Smooth muscle cell (in vitro differentiated cells): ENCODE measurements at regions not wholly inside any gene's neighbourhood (a gene's known extent, or its start where the extent isn't known, plus 50 kb on each side); places are given as distances from the start of the nearest gene placed in this dataset.

Source experiments
- DNase-seq: peaks from one replicate; lab custom pipeline; 2025; ENCODE audit not compliant: unreplicated experiment; lab: John Stamatoyannopoulos, UW
- H2AFZ ChIP-seq: fragments of 200-600 bp; sonication (generic); 2 replicates; pipeline ENCODE4 v1.6.0; 2016; ENCODE audit warnings: antibody characterized with exemption, low read depth, mild to moderate bottlenecking
- H3F3A ChIP-seq: fragments of 200-600 bp; sonication (generic); 2 replicates; pipeline ENCODE4 v1.6.0; 2017; ENCODE audit warnings: antibody characterized with exemption, low read depth
- H3K27ac ChIP-seq: fragments of 200-600 bp; sonication (generic); 2 replicates; pipeline ENCODE4 v1.5.1; 2016; ENCODE audit warnings: low read depth, mild to moderate bottlenecking
- H3K27me3 ChIP-seq: fragments of 200-600 bp; sonication (generic); 2 replicates; pipeline ENCODE4 v1.6.1; 2016; ENCODE audit warnings: low read depth, mild to moderate bottlenecking
- H3K36me3 ChIP-seq: fragments of 200-600 bp; sonication (generic); 2 replicates; pipeline ENCODE4 v1.5.1; 2016; ENCODE audit warnings: low read depth
- H3K4me1 ChIP-seq: fragments of 200-600 bp; sonication (generic); 2 replicates; pipeline ENCODE4 v1.5.1; 2016; ENCODE audit warnings: low read depth
- H3K4me2 ChIP-seq: fragments of 200-600 bp; sonication (generic); 2 replicates; pipeline ENCODE4 v1.6.0; 2016; ENCODE audit warnings: mild to moderate bottlenecking
- H3K4me3 ChIP-seq: fragments of 200-600 bp; sonication (generic); 2 replicates; pipeline ENCODE4 v1.5.1; 2016; ENCODE audit warnings: mild to moderate bottlenecking
- H3K79me2 ChIP-seq: fragments of 200-600 bp; sonication (generic); 2 replicates; pipeline ENCODE4 v1.6.0; 2016; ENCODE audit warnings: low read depth, mild to moderate bottlenecking
- H3K9ac ChIP-seq: fragments of 200-600 bp; sonication (generic); 2 replicates; pipeline ENCODE4 v1.6.0; 2016; ENCODE audit warnings: low read depth
- H3K9me3 ChIP-seq: fragments of 200-600 bp; sonication (generic); replicated peaks from 2 replicates; pipeline ENCODE4 v1.5.1; 2016; ENCODE audit warnings: low read depth
- H4K20me1 ChIP-seq: fragments of 200-600 bp; sonication (generic); 2 replicates; pipeline ENCODE4 v1.6.0; 2016; ENCODE audit warnings: low read depth
- CTCF ChIP-seq: fragments of 200-600 bp; sonication (generic); IDR thresholded peaks from 2 replicates; pipeline ENCODE4 v1.5.1; 2017; ENCODE audit warnings: borderline replicate concordance, mild to moderate bottlenecking, antibody characterized with exemption; ENCODE audit not compliant: insufficient read depth, poor library complexity, severe bottlenecking
- WGBS: methylation state at CpG from one replicate; pipeline ENCODE4 v1.1.7; 2016; ENCODE audit warnings: low lambda C conversion rate; 5-methylcytosine and 5-hydroxymethylcytosine counted together

GRCh38 chr14:49173765-49174373 is 412.3 kb downstream of the RPS29 start:
- DNase-seq, result no peak
- 14% methylated on average over 3 of the region's 3 CpGs for WGBS
- no peak overlapping the region for H3K4me2 ChIP-seq

GRCh38 chr14:49164074-49164473 is 422.1 kb downstream of the RPS29 start:
- H3K4me1 ChIP-seq, result no peaks in the 10 kb centered on the region
- no peak overlapping the region for H3K9ac ChIP-seq
- H3F3A ChIP-seq, result no peaks in the 10 kb centered on the region
- H3K4me3 ChIP-seq, result no peak overlapping the region
- H2AFZ ChIP-seq, result peak overlapping the region; percentile 61
- H3K27me3 ChIP-seq, result no peaks in the 10 kb centered on the region
- no peaks in the 10 kb centered on the region for H4K20me1 ChIP-seq
- TF ChIP-seq CTCF, result no peak
- H3K4me2 ChIP-seq, result no peak overlapping the region
- WGBS, result 65% methylated on average over 2 of the region's 2 CpGs
- no peak overlapping the region for H3K27ac ChIP-seq
- no peak for DNase-seq
- H3K9me3 ChIP-seq, result no peaks in the 10 kb centered on the region
- H3K79me2 ChIP-seq, result no peaks in the 10 kb centered on the region
- no peaks in the 10 kb centered on the region for H3K36me3 ChIP-seq

More at GRCh38 chr14:49173765-49174373, 412.3 kb downstream of the RPS29 start:
- peak; percentile 67 for TF ChIP-seq CTCF
- H3K4me3 ChIP-seq, result no peak overlapping the region
- no peaks in the 10 kb centered on the region for H3K27me3 ChIP-seq
- H2AFZ ChIP-seq, result peak overlapping the region; percentile 1
- H3K27ac ChIP-seq, result no peak overlapping the region
- H3K9ac ChIP-seq, result no peak overlapping the region
- no peaks in the 10 kb centered on the region for H3K79me2 ChIP-seq
- no peaks in the 10 kb centered on the region for H3K4me1 ChIP-seq
- no peaks in the 10 kb centered on the region for H3K36me3 ChIP-seq
- no peaks in the 10 kb centered on the region for H4K20me1 ChIP-seq
- no peaks in the 10 kb centered on the region for H3K9me3 ChIP-seq
- H3F3A ChIP-seq, result no peaks in the 10 kb centered on the region

GRCh38 chr14:49160983-49161382 is 425.2 kb downstream of the RPS29 start:
- H3K9me3 ChIP-seq, result no peaks in the 10 kb centered on the region
- no peaks in the 10 kb centered on the region for H3K4me1 ChIP-seq
- WGBS, result 79% methylated on average over 2 of the region's 2 CpGs
- H3K36me3 ChIP-seq, result no peaks in the 10 kb centered on the region
- no peak overlapping the region for H2AFZ ChIP-seq
- DNase-seq, result no peak
- no peaks in the 10 kb centered on the region for H3K27me3 ChIP-seq
- H3K27ac ChIP-seq, result no peak overlapping the region
- no peak overlapping the region for H3K4me3 ChIP-seq
- H3F3A ChIP-seq, result no peaks in the 10 kb centered on the region
- no peaks in the 10 kb centered on the region for H3K79me2 ChIP-seq
- no peak for TF ChIP-seq CTCF
- no peaks in the 10 kb centered on the region for H4K20me1 ChIP-seq
- no peak overlapping the region for H3K9ac ChIP-seq
- no peak overlapping the region for H3K4me2 ChIP-seq

GRCh38 chr14:49159081-49159480 is 427.1 kb downstream of the RPS29 start:
- Histone ChIP-seq H3K36me3 (no peaks in the 10 kb centered on the region), H3K4me2 (no peak overlapping the region), H3K4me1 (no peaks in the 10 kb centered on the region), H3K79me2 (no peaks in the 10 kb centered on the region), H3K9ac (no peak overlapping the region), H3F3A (no peaks in the 10 kb centered on the region), H3K4me3 (no peak overlapping the region), H3K27me3 (no peaks in the 10 kb centered on the region), H3K9me3 (no peaks in the 10 kb centered on the region), H2AFZ (no peak overlapping the region), H4K20me1 (no peaks in the 10 kb centered on the region), H3K27ac (no peak overlapping the region)
- DNase-seq, result no peak
- no peak for TF ChIP-seq CTCF
